ENCODE measurements at regions not wholly inside any gene's neighbourhood (a gene's known extent, or its start where the extent isn't known, plus 50 kb on each side); places are given as distances from the start of the nearest gene placed in this dataset.

- TF ChIP-seq CTCF (IDR thresholded peaks at IDR 0.05; ENCODE audit: low read depth, low read length): no peak
- TF ChIP-seq POLR2A (IDR thresholded peaks at IDR 0.05; ENCODE audit: extremely low read depth, insufficient read length): no peak
- TF ChIP-seq MAX (IDR thresholded peaks at IDR 0.05; ENCODE audit: low read depth, low read length): no peak
- no peak for TF ChIP-seq MYC (IDR thresholded peaks at IDR 0.05; ENCODE audit: low read depth, low read length)
Measured at GRCh38 chr2:34244195-34244594, 645.1 kb upstream of the FAM98A start.
